Keratinocyte (primary cell): ENCODE measurements at regions not wholly inside any gene's neighbourhood (a gene's known extent, or its start where the extent isn't known, plus 50 kb on each side); places are given as distances from the start of the nearest gene placed in this dataset.

Experiments
- CTCF ChIP-seq, 3 experiments: IDR thresholded peaks in 1 of 3; conservative IDR thresholded peaks in 1 of 3; optimal IDR thresholded peaks in 1 of 3; 2 replicates in 2 of 3; 3 replicates in 1 of 3; pipeline versions ENCODE3 to v1.5.1; 2011; ENCODE audit warnings: low read length in 3 of 3, mild to moderate bottlenecking in 3 of 3, moderate library complexity in 2 of 3, control low read depth in 1 of 3, inconsistent platforms in 1 of 3; ENCODE audit not compliant: insufficient read depth in 2 of 3; ENCODE audit errors: extremely low read depth in 1 of 3
- EZH2 ChIP-seq: IDR thresholded peaks from one replicate; pipeline ENCODE4 v1.6.1; 2012; ENCODE audit warnings: inconsistent platforms, mild to moderate bottlenecking, low read length, moderate library complexity

- TF ChIP-seq CTCF (optimal IDR thresholded peaks at IDR 0.05 in 1 of 3, IDR thresholded peaks at IDR 0.05 in 1 of 3, conservative IDR thresholded peaks at IDR 0.05 in 1 of 3; ENCODE audit: extremely low read depth in 1 of 3, insufficient read depth in 2 of 3, low read length in 3 of 3) (no peak), EZH2 (no peak)
These were observed 701.9 kb downstream of the EDEM1 start for GRCh38 chr3:5889374-5889773.
